Lower leg skin (tissue), 4 donors: ENCODE measurements at regions not wholly inside any gene's neighbourhood (a gene's known extent, or its start where the extent isn't known, plus 50 kb on each side); places are given as distances from the start of the nearest gene placed in this dataset.

Experiments
- DNase-seq, 2 donors: peaks; one replicate each; pipeline ENCODE4 v3.0.0-alpha.2; 2019; ENCODE audit warnings: low spot score in 2 of 2
- H3K4me3 ChIP-seq: fragments of 200-600 bp; sonication (generic); 2 replicates; pipeline ENCODE4 v1.5.1; 2017; ENCODE audit warnings: mild to moderate bottlenecking, low read depth; ENCODE audit not compliant: poor library complexity, severe bottlenecking
- CTCF ChIP-seq, 3 donors: fragments of 450-650 bp; IDR thresholded peaks; one replicate each; pipeline ENCODE4 v1.5.1; 2016; ENCODE audit warnings: antibody characterized with exemption in 3 of 3, mild to moderate bottlenecking in 3 of 3, moderate library complexity in 2 of 3
- POLR2A ChIP-seq, 2 donors: fragments of 450-650 bp; IDR thresholded peaks; one replicate each; pipeline ENCODE4 v1.6.1; 2016 to 2017; ENCODE audit warnings: antibody characterized with exemption in 2 of 2, mild to moderate bottlenecking in 1 of 2, moderate library complexity in 1 of 2
- WGBS, 2 donors: methylation state at CpG; one replicate each; pipeline ENCODE4 v1.1.5; 2018; 5-methylcytosine and 5-hydroxymethylcytosine counted together
- intact Hi-C: fragments of 100-400 bp; cut with DNase I; formaldehyde crosslinking; loops from one replicate; pipeline ENCODE4 v1.15.0; 2023; ENCODE audit warnings: low total_unique reads

- no peak for DNase-seq
- no peak overlapping the region for H3K4me3 ChIP-seq
- no peak for TF ChIP-seq POLR2A (IDR thresholded peaks at IDR 0.05)
- intact Hi-C loops: no loop called here
Measured at GRCh38 chr5:112065781-112066180, 308.8 kb upstream of the NREP start.

- intact Hi-C loops: no loop called here
- WGBS, 2 donors: 81 to 86% methylated on average over 2 of the region's 2 CpGs
- no peak for DNase-seq
- H3K4me3 ChIP-seq: no peak overlapping the region
- TF ChIP-seq CTCF (IDR thresholded peaks at IDR 0.05) (no peak), POLR2A (IDR thresholded peaks at IDR 0.05) (no peak)
Measured at GRCh38 chr5:112064956-112065355, 308.0 kb upstream of the NREP start.

GRCh38 chr5:112064271-112064701, 307.3 kb upstream of the NREP start:
- H3K4me3 ChIP-seq: no peak overlapping the region
- TF ChIP-seq CTCF (IDR thresholded peaks at IDR 0.05) (no peak), POLR2A (IDR thresholded peaks at IDR 0.05) (no peak)
- 90 to 92% methylated on average over 2 of the region's 2 CpGs for WGBS, 2 donors
- intact Hi-C loops: no loop called here
- no peak for DNase-seq

- no peak overlapping the region for H3K4me3 ChIP-seq
- 91 to 96% methylated on average over 1 of the region's 1 CpG for whole genome bisulfite sequencing, 2 donors
- DNase-seq: no peak
- TF ChIP-seq CTCF (IDR thresholded peaks at IDR 0.05) (no peak), POLR2A (IDR thresholded peaks at IDR 0.05) (no peak)
- intact Hi-C loops: no loop called here
Measured at GRCh38 chr5:112063856-112064255, 306.9 kb upstream of the NREP start.

- no peak for DNase-seq
- TF ChIP-seq POLR2A (IDR thresholded peaks at IDR 0.05) (no peak), CTCF (IDR thresholded peaks at IDR 0.05) (no peak)
- 79 to 82% methylated on average over 2 of the region's 2 CpGs for WGBS, 2 donors
- no peak overlapping the region for H3K4me3 ChIP-seq
- intact Hi-C loops: no loop called here
Measured at GRCh38 chr5:112063191-112063590, 306.2 kb upstream of the NREP start.

GRCh38 chr5:112062181-112062580, 305.2 kb upstream of the NREP start:
- 55 to 63% methylated on average over 2 of the region's 2 CpGs for WGBS, 2 donors
- intact Hi-C loops: no loop called here
- no peak for TF ChIP-seq POLR2A (IDR thresholded peaks at IDR 0.05)
- TF ChIP-seq CTCF (IDR thresholded peaks at IDR 0.05): no peak
- no peak overlapping the region for H3K4me3 ChIP-seq
- no peak for DNase-seq
